Trophoblast cell (in vitro differentiated cells and primary cell): ENCODE measurements at regions not wholly inside any gene's neighbourhood (a gene's known extent, or its start where the extent isn't known, plus 50 kb on each side); places are given as distances from the start of the nearest gene placed in this dataset.
A peak's percentile ranks its signal among the peaks of the same experiment; 100 is the strongest.

Source experiments
- DNase-seq, 2 donors: peaks; one replicate each; pipeline ENCODE4 v3.0.0-alpha.2; 2016
- H2AFZ ChIP-seq: 2 replicates; pipeline ENCODE4 v1.6.1; 2013; ENCODE audit warnings: low read length, moderate library complexity, mild to moderate bottlenecking; ENCODE audit not compliant: insufficient read depth, poor library complexity
- H2AK5ac ChIP-seq: 2 replicates; pipeline ENCODE4 v1.6.1; 2013; ENCODE audit warnings: mild to moderate bottlenecking, low read length
- H2BK120ac ChIP-seq: 2 replicates; pipeline ENCODE4 v1.6.1; 2013; ENCODE audit warnings: low read length, mild to moderate bottlenecking, moderate library complexity; ENCODE audit not compliant: insufficient read depth, poor library complexity
- H2BK12ac ChIP-seq: 2 replicates; pipeline ENCODE4 v1.6.1; 2013; ENCODE audit warnings: mild to moderate bottlenecking, low read length, moderate library complexity
- H2BK5ac ChIP-seq: 2 replicates; pipeline ENCODE4 v1.6.1; 2013; ENCODE audit warnings: low read length, low read depth, moderate library complexity, mild to moderate bottlenecking; ENCODE audit not compliant: poor library complexity
- H3K14ac ChIP-seq: 2 replicates; pipeline ENCODE4 v1.6.1; 2013; ENCODE audit warnings: mild to moderate bottlenecking, low read length
- H3K18ac ChIP-seq: 2 replicates; pipeline ENCODE4 v1.6.1; 2013; ENCODE audit warnings: mild to moderate bottlenecking, low read length
- H3K23ac ChIP-seq: 2 replicates; pipeline ENCODE4 v1.6.1; 2013; ENCODE audit warnings: low read length
- H3K27ac ChIP-seq: 2 replicates; pipeline ENCODE4 v1.5.1; 2013; ENCODE audit warnings: low read depth, mild to moderate bottlenecking, inconsistent platforms, low read length, moderate library complexity
- H3K27me3 ChIP-seq: 2 replicates; pipeline ENCODE4 v1.6.1; 2013; ENCODE audit warnings: inconsistent platforms, mild to moderate bottlenecking, low read length, moderate library complexity; ENCODE audit not compliant: insufficient read depth
- H3K36me3 ChIP-seq, 2 experiments: 1 replicate in 1 of 2; 2 replicates in 1 of 2; pipeline ENCODE4 v1.6.1; 2013; ENCODE audit warnings: low read length in 2 of 2, mild to moderate bottlenecking in 2 of 2, moderate library complexity in 1 of 2; ENCODE audit not compliant: insufficient read depth in 2 of 2, control insufficient read depth in 1 of 2
- H3K4ac ChIP-seq: 2 replicates; pipeline ENCODE4 v1.6.1; 2013; ENCODE audit warnings: low read depth, mild to moderate bottlenecking, low read length, moderate library complexity
- H3K4me1 ChIP-seq, 2 experiments: 1 replicate in 1 of 2; 2 replicates in 1 of 2; pipeline ENCODE4 v1.6.1; 2013; ENCODE audit warnings: low read length in 2 of 2, mild to moderate bottlenecking in 2 of 2, moderate library complexity in 1 of 2; ENCODE audit not compliant: insufficient read depth in 2 of 2, control insufficient read depth in 1 of 2
- H3K4me2 ChIP-seq: 2 replicates; pipeline ENCODE4 v1.6.1; 2013; ENCODE audit warnings: inconsistent platforms, mild to moderate bottlenecking, low read length, moderate library complexity
- H3K4me3 ChIP-seq: 2 replicates; pipeline ENCODE4 v1.5.1; 2013; ENCODE audit warnings: mild to moderate bottlenecking, low read depth, low read length, inconsistent platforms
- H3K79me1 ChIP-seq: one replicate; pipeline ENCODE4 v1.6.1; 2013; ENCODE audit warnings: low read length
- H3K79me2 ChIP-seq: 2 replicates; pipeline ENCODE4 v1.6.1; 2013; ENCODE audit warnings: low read length, mild to moderate bottlenecking; ENCODE audit not compliant: control insufficient read depth, insufficient read depth, poor library complexity
- H3K9ac ChIP-seq: 2 replicates; pipeline ENCODE4 v1.6.1; 2013; ENCODE audit warnings: mild to moderate bottlenecking, low read length
- H3K9me3 ChIP-seq: 2 replicates; pipeline ENCODE4 v1.6.1; 2013; ENCODE audit warnings: low read depth, mild to moderate bottlenecking, control low read depth, inconsistent platforms, low read length; ENCODE audit not compliant: insufficient read depth
- H4K12ac ChIP-seq: 2 replicates; pipeline ENCODE4 v1.6.1; 2013; ENCODE audit warnings: low read depth, mild to moderate bottlenecking, low read length, moderate library complexity
- H4K8ac ChIP-seq: 2 replicates; pipeline ENCODE4 v1.6.1; 2013; ENCODE audit warnings: low read depth, mild to moderate bottlenecking, low read length, moderate library complexity
- H4K91ac ChIP-seq: one replicate; pipeline ENCODE4 v1.6.1; 2013; ENCODE audit warnings: low read depth, mild to moderate bottlenecking, low read length, moderate library complexity
- WGBS: extraction: QIAGEN DNeasy Blood & Tissue Kit; methylation state at CpG from one replicate; pipeline ENCODE4 v1.1.7; 2013; ENCODE audit warnings: missing lambda C conversion rate; ENCODE audit not compliant: insufficient read length, insufficient coverage; ENCODE audit errors: extremely low coverage; 5-methylcytosine and 5-hydroxymethylcytosine counted together

DNA sequence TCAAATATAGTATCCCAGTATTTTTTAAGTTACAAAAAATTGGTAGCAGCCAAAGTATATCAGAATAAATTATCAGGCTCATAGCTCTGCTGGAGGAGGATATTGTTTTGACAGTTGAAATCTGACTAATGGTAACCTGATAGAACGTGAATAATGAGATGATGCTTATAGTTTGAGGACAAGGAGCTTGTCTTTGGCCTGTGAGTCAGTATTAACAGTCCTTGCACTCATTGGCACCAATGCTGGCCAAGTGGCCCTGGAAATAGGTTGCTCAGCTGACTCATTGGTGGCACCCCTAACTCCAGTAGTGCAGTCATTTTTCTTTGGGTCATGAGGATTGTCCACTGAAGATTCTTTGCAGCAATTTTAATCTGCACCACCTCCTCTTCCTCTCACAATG lies 203.3 kb upstream of the JADE1 start:
- H3K27me3 ChIP-seq: no peaks in the 10 kb centered on the region
- no peak overlapping the region for H4K91ac ChIP-seq
- H2BK120ac ChIP-seq: no peak overlapping the region
- H3K18ac ChIP-seq: no peak overlapping the region
- H3K36me3 ChIP-seq: no peaks in the 10 kb centered on the region
- no peak overlapping the region for H3K14ac ChIP-seq
- H3K79me1 ChIP-seq: peaks cover 3% of the 10 kb centered on the region
- no peak overlapping the region for H3K4me2 ChIP-seq
- no peak overlapping the region for H3K4ac ChIP-seq
- no peak overlapping the region for H2BK12ac ChIP-seq
- no CpG with 5 or more reads among the region's 1 CpG for WGBS
- no peak overlapping the region for H3K27ac ChIP-seq
- no peak overlapping the region for H4K12ac ChIP-seq
- H2AK5ac ChIP-seq: no peak overlapping the region
- H3K9me3 ChIP-seq: no peaks in the 10 kb centered on the region
- no peak overlapping the region for H3K9ac ChIP-seq
- no peak overlapping the region for H2AFZ ChIP-seq
- H3K4me3 ChIP-seq: no peak overlapping the region
- no peak for DNase-seq
- peaks cover under 1 to 4% of the 10 kb centered on the region in 2 experiments for H3K4me1 ChIP-seq
- H3K79me2 ChIP-seq: peaks cover 2% of the 10 kb centered on the region
- H2BK5ac ChIP-seq: no peak overlapping the region
- H4K8ac ChIP-seq: no peak overlapping the region
- no peak overlapping the region for H3K23ac ChIP-seq

GRCh38 chr4:128604840-128605239 lies 204.7 kb upstream of the JADE1 start:
- no peak overlapping the region for H3K4ac ChIP-seq
- H4K91ac ChIP-seq: no peak overlapping the region
- H2BK5ac ChIP-seq: no peak overlapping the region
- no peak overlapping the region for H3K27ac ChIP-seq
- H4K12ac ChIP-seq: no peak overlapping the region
- no CpG with 5 or more reads among the region's 2 CpGs for WGBS
- no peak overlapping the region for H3K23ac ChIP-seq
- no peaks in the 10 kb centered on the region for H3K27me3 ChIP-seq
- H3K4me2 ChIP-seq: no peak overlapping the region
- peaks cover 9 to 14% of the 10 kb centered on the region in 2 experiments for H3K4me1 ChIP-seq
- H3K36me3 ChIP-seq: no peaks in the 10 kb centered on the region
- no peaks in the 10 kb centered on the region for H3K9me3 ChIP-seq
- H3K14ac ChIP-seq: no peak overlapping the region
- H2AK5ac ChIP-seq: no peak overlapping the region
- H3K4me3 ChIP-seq: no peak overlapping the region
- H3K79me1 ChIP-seq: peaks cover 8% of the 10 kb centered on the region
- H3K18ac ChIP-seq: no peak overlapping the region
- peak; percentile 66 to 94 for DNase-seq
- no peak overlapping the region for H4K8ac ChIP-seq
- H2BK12ac ChIP-seq: no peak overlapping the region
- no peak overlapping the region for H3K9ac ChIP-seq
- no peak overlapping the region for H2AFZ ChIP-seq
- peaks cover 2% of the 10 kb centered on the region for H3K79me2 ChIP-seq
- no peak overlapping the region for H2BK120ac ChIP-seq

- no peak overlapping the region for H4K91ac ChIP-seq
- no peak overlapping the region for H3K23ac ChIP-seq
- no peaks in the 10 kb centered on the region for H3K36me3 ChIP-seq
- H3K4ac ChIP-seq: no peak overlapping the region
- no peak overlapping the region for H3K4me3 ChIP-seq
- no peak overlapping the region for H3K9ac ChIP-seq
- H3K18ac ChIP-seq: no peak overlapping the region
- H2AFZ ChIP-seq: no peak overlapping the region
- H3K14ac ChIP-seq: no peak overlapping the region
- peaks cover 2% of the 10 kb centered on the region for H3K79me2 ChIP-seq
- H2AK5ac ChIP-seq: no peak overlapping the region
- H2BK5ac ChIP-seq: no peak overlapping the region
- H2BK120ac ChIP-seq: no peak overlapping the region
- H3K27ac ChIP-seq: no peak overlapping the region
- H2BK12ac ChIP-seq: no peak overlapping the region
- no peak overlapping the region for H4K8ac ChIP-seq
- peaks cover 10% of the 10 kb centered on the region for H3K79me1 ChIP-seq
- H3K4me1 ChIP-seq: peaks cover 11 to 18% of the 10 kb centered on the region in 2 experiments
- no peak overlapping the region for H3K4me2 ChIP-seq
- H3K27me3 ChIP-seq: no peaks in the 10 kb centered on the region
- DNase-seq: no peak
- no peaks in the 10 kb centered on the region for H3K9me3 ChIP-seq
- no peak overlapping the region for H4K12ac ChIP-seq
- no CpG with 5 or more reads among the region's 1 CpG for WGBS
These were observed 205.3 kb upstream of the JADE1 start for GRCh38 chr4:128604204-128604603.

GRCh38 chr4:128603081-128603480 lies 206.4 kb upstream of the JADE1 start:
- no peak overlapping the region for H2AK5ac ChIP-seq
- H3K4me3 ChIP-seq: no peak overlapping the region
- H3K79me2 ChIP-seq: peaks cover 2% of the 10 kb centered on the region
- WGBS: no CpG with 5 or more reads among the region's 2 CpGs
- H2BK12ac ChIP-seq: no peak overlapping the region
- H3K27me3 ChIP-seq: no peaks in the 10 kb centered on the region
- H2BK5ac ChIP-seq: no peak overlapping the region
- no peak overlapping the region for H3K4me2 ChIP-seq
- no peak overlapping the region for H3K4ac ChIP-seq
- H3K18ac ChIP-seq: no peak overlapping the region
- H3K9ac ChIP-seq: no peak overlapping the region
- no peak overlapping the region for H3K23ac ChIP-seq
- no peak overlapping the region for H2BK120ac ChIP-seq
- H3K36me3 ChIP-seq: no peaks in the 10 kb centered on the region
- H3K9me3 ChIP-seq: no peaks in the 10 kb centered on the region
- no peak overlapping the region for H4K8ac ChIP-seq
- H4K91ac ChIP-seq: no peak overlapping the region
- H2AFZ ChIP-seq: no peak overlapping the region
- DNase-seq: no peak
- H3K27ac ChIP-seq: no peak overlapping the region
- H3K4me1 ChIP-seq: peaks cover 15 to 24% of the 10 kb centered on the region in 2 experiments
- H3K14ac ChIP-seq: no peak overlapping the region
- no peak overlapping the region for H4K12ac ChIP-seq
- H3K79me1 ChIP-seq: peaks cover 10% of the 10 kb centered on the region
